ENCODE measurements at regions not wholly inside any gene's neighbourhood (a gene's known extent, or its start where the extent isn't known, plus 50 kb on each side); places are given as distances from the start of the nearest gene placed in this dataset.

DNA sequence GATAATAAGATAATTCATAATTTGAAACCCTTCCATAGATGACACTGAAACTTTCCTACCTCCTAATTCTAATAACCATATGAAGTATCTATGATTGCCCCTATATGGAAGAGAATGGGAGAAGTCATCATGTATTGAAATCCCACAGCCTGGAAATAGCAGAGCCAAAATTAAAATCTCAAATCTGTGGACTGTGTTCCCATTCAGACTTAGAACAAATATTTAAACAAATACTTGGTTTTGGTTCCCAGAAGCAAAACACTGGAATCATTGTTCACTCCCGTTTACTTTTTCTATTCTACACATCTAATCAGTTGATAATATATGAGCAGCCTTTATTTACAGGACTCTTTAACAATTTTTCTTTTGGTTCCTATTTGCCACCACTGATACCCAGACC is 92.6 kb upstream of the PTPRD start:
- TF ChIP-seq CTCF (conservative IDR thresholded peaks at IDR 0.05; ENCODE audit: low read depth, low read length) (no peak), EZH2phosphoT487 (IDR thresholded peaks at IDR 0.05; ENCODE audit: borderline replicate concordance, low read length) (no peak)
